BE2C (cell line): ENCODE measurements at regions not wholly inside any gene's neighbourhood (a gene's known extent, or its start where the extent isn't known, plus 50 kb on each side); places are given as distances from the start of the nearest gene placed in this dataset.

ENCODE experiments used
- DNase-seq: peaks from one replicate; pipeline ENCODE4 v3.0.0-alpha.2; 2020
- H3K27me3 ChIP-seq: fragments of 250-450 bp; sonication (Bioruptor Pico); 2 replicates; pipeline ENCODE4 v1.5.1; 2020; ENCODE audit warnings: mild to moderate bottlenecking
- H3K36me3 ChIP-seq: fragments of 250-450 bp; sonication (Bioruptor Pico); 2 replicates; pipeline ENCODE4 v1.5.1; 2020; ENCODE audit warnings: mild to moderate bottlenecking
- H3K4me1 ChIP-seq: fragments of 250-450 bp; sonication (Bioruptor Pico); 2 replicates; pipeline ENCODE4 v1.5.1; 2020
- H3K4me3 ChIP-seq: 2 replicates; pipeline ENCODE4 v1.5.1; 2011; ENCODE audit warnings: low read depth, low read length
- H3K9me3 ChIP-seq: fragments of 250-450 bp; sonication (Bioruptor Pico); 2 replicates; pipeline ENCODE4 v1.5.1; 2020
- CTCF ChIP-seq: IDR thresholded peaks from 2 replicates; pipeline ENCODE4 v1.5.1; 2012; ENCODE audit warnings: mild to moderate bottlenecking, low read depth, low read length

GRCh38 chr6:33875141-33875581 is 71.4 kb upstream of the MLN start:
- peaks cover 17% of the 10 kb centered on the region for H3K4me1 ChIP-seq
- no peak for TF ChIP-seq CTCF
- H3K36me3 ChIP-seq: no peaks in the 10 kb centered on the region
- no peaks in the 10 kb centered on the region for H3K9me3 ChIP-seq
- no peaks in the 10 kb centered on the region for H3K27me3 ChIP-seq
- H3K4me3 ChIP-seq: no peak overlapping the region
- DNase-seq: no peak

- H3K4me3 ChIP-seq: no peak overlapping the region
- H3K9me3 ChIP-seq: no peaks in the 10 kb centered on the region
- TF ChIP-seq CTCF: no peak
- DNase-seq: no peak
- no peaks in the 10 kb centered on the region for H3K27me3 ChIP-seq
- peaks cover 17% of the 10 kb centered on the region for H3K4me1 ChIP-seq
- H3K36me3 ChIP-seq: no peaks in the 10 kb centered on the region
Observed at GRCh38 chr6:33874136-33874760, 70.4 kb upstream of the MLN start.

GRCh38 chr6:33872761-33873160 is 69.0 kb upstream of the MLN start:
- Histone ChIP-seq H3K36me3 (no peaks in the 10 kb centered on the region), H3K4me1 (peaks cover 17% of the 10 kb centered on the region), H3K9me3 (no peaks in the 10 kb centered on the region), H3K27me3 (no peaks in the 10 kb centered on the region), H3K4me3 (no peak overlapping the region)
- no peak for TF ChIP-seq CTCF
- no peak for DNase-seq

GRCh38 chr6:33869826-33870423 is 66.1 kb upstream of the MLN start:
- H3K4me1 ChIP-seq: peaks cover under 1% of the 10 kb centered on the region; the same call in 1 of the 2 replicates
- no peak for DNase-seq
- no peaks in the 10 kb centered on the region for H3K27me3 ChIP-seq
- no peak for TF ChIP-seq CTCF
- no peaks in the 10 kb centered on the region for H3K36me3 ChIP-seq
- H3K4me3 ChIP-seq: no peak overlapping the region
- no peaks in the 10 kb centered on the region for H3K9me3 ChIP-seq

GRCh38 chr6:33869121-33869520 is 65.3 kb upstream of the MLN start:
- H3K36me3 ChIP-seq: no peaks in the 10 kb centered on the region
- no peaks in the 10 kb centered on the region for H3K4me1 ChIP-seq
- DNase-seq: no peak
- no peaks in the 10 kb centered on the region for H3K27me3 ChIP-seq
- TF ChIP-seq CTCF: no peak
- no peak overlapping the region for H3K4me3 ChIP-seq
- H3K9me3 ChIP-seq: no peaks in the 10 kb centered on the region

- Histone ChIP-seq H3K36me3 (no peaks in the 10 kb centered on the region), H3K4me3 (no peak overlapping the region), H3K4me1 (no peaks in the 10 kb centered on the region), H3K9me3 (no peaks in the 10 kb centered on the region), H3K27me3 (no peaks in the 10 kb centered on the region)
- no peak for DNase-seq
- TF ChIP-seq CTCF: no peak
Observed at GRCh38 chr6:33868141-33868540, 64.3 kb upstream of the MLN start.
